GM12873 (cell line): ENCODE measurements at regions not wholly inside any gene's neighbourhood (a gene's known extent, or its start where the extent isn't known, plus 50 kb on each side); places are given as distances from the start of the nearest gene placed in this dataset.

ENCODE experiments used
- TF ChIP-seq, protein P1 (sequence below): IDR thresholded peaks from 2 replicates; pipeline ENCODE4 v1.5.1; 2012; ENCODE audit warnings: low read depth, mild to moderate bottlenecking, moderate library complexity, low read length, control low read depth; ENCODE audit not compliant: insufficient read depth; ENCODE audit errors: missing control alignments

- TF ChIP-seq, protein P1, sequence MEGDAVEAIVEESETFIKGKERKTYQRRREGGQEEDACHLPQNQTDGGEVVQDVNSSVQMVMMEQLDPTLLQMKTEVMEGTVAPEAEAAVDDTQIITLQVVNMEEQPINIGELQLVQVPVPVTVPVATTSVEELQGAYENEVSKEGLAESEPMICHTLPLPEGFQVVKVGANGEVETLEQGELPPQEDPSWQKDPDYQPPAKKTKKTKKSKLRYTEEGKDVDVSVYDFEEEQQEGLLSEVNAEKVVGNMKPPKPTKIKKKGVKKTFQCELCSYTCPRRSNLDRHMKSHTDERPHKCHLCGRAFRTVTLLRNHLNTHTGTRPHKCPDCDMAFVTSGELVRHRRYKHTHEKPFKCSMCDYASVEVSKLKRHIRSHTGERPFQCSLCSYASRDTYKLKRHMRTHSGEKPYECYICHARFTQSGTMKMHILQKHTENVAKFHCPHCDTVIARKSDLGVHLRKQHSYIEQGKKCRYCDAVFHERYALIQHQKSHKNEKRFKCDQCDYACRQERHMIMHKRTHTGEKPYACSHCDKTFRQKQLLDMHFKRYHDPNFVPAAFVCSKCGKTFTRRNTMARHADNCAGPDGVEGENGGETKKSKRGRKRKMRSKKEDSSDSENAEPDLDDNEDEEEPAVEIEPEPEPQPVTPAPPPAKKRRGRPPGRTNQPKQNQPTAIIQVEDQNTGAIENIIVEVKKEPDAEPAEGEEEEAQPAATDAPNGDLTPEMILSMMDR = no peak
Observed at GRCh38 chr2:38178556-38179419, 102.8 kb upstream of the CYP1B1 start.

- TF ChIP-seq, protein P1 = no peak
Observed at GRCh38 chr2:38178119-38178518, 102.2 kb upstream of the CYP1B1 start.

- TF ChIP-seq, protein P1 = no peak
Observed at GRCh38 chr2:38176619-38177021, 100.7 kb upstream of the CYP1B1 start.

- TF ChIP-seq, protein P1 = no peak
Observed at GRCh38 chr2:38174646-38175423, 98.9 kb upstream of the CYP1B1 start.

GRCh38 chr2:38174131-38174530, 98.2 kb upstream of the CYP1B1 start:
- TF ChIP-seq, protein P1 = no peak

DNA sequence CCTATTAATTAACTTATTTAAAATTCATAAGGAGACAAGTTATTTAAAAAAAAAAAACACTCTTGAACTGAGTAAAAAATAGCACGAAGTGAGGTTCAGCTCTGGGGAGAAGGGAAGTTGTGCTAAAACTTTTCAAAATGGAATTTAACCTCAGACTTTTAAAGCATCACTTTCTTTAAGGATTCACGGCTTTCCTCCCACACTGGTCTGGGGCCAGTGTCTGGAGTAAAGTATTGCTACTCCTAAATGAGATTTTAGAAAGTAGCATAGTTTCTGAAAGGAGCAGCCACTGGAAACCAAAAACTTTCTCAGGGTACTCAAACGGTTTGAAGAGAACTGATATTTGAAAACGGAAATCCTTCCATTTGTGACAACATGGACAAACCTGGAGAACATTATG, 97.7 kb upstream of the CYP1B1 start:
- TF ChIP-seq, protein P1 = no peak

GRCh38 chr2:38171208-38171855, 95.4 kb upstream of the CYP1B1 start:
- TF ChIP-seq, protein P1 = no peak
